WTC11 (cell line): ENCODE measurements at regions not wholly inside any gene's neighbourhood (a gene's known extent, or its start where the extent isn't known, plus 50 kb on each side); places are given as distances from the start of the nearest gene placed in this dataset.

Experiments used
- ATAC-seq: fragments of 200-7000 bp; cut with Tn5 transposase; 2 replicates; pipeline ENCODE4 v1.10.0; 2021; ENCODE audit warnings: mild to moderate bottlenecking, moderate library complexity
- CTCF ChIA-PET: fragments of 300-600 bp; sonication (Branson Sonifier 250); formaldehyde crosslinking; loops from one replicate; lab custom pipeline; 2021; ENCODE audit warnings: antibody characterized with exemption; lab: Charles Lee
- POLR2A ChIA-PET: fragments of 350-600 bp; sonication (Branson Sonifier 250); formaldehyde crosslinking; loops from one replicate; lab custom pipeline; 2021; ENCODE audit warnings: antibody characterized with exemption; lab: Charles Lee
- DNase-seq: peaks from one replicate; pipeline ENCODE4 v3.0.0; 2021; ENCODE audit warnings: low spot score
- H3K27ac Mint-ChIP-seq: 2 replicates; pipeline ENCODE4 v1.8.0; 2021; ENCODE audit warnings: mixed read lengths
- H3K27me3 Mint-ChIP-seq: 2 replicates; pipeline ENCODE4 v1.8.0; 2021; ENCODE audit warnings: low read depth, mild to moderate bottlenecking, moderate library complexity, mixed read lengths
- H3K36me3 Mint-ChIP-seq: 2 replicates; pipeline ENCODE4 v1.8.0; 2021; ENCODE audit warnings: mixed read lengths
- H3K4me1 Mint-ChIP-seq: 2 replicates; pipeline ENCODE4 v1.8.0; 2022; ENCODE audit warnings: mixed read lengths
- H3K4me3 Mint-ChIP-seq: 2 replicates; pipeline ENCODE4 v1.8.0; 2021; ENCODE audit warnings: mild to moderate bottlenecking, moderate library complexity, mixed read lengths
- H3K9me3 Mint-ChIP-seq: 2 replicates; pipeline ENCODE4 v1.8.0; 2021; ENCODE audit warnings: mixed read lengths
- AR ChIP-seq: fragments of 250-450 bp; sonication (Bioruptor Pico); IDR thresholded peaks from 2 replicates; pipeline ENCODE4 v1.9.0; 2021; ENCODE audit warnings: mild to moderate bottlenecking
- CBFB ChIP-seq: sonication (generic); formaldehyde crosslinking; IDR thresholded peaks from 2 replicates; pipeline ENCODE4 v1.8.1; 2022; ENCODE audit warnings: mild to moderate bottlenecking, low read depth, missing genetic modification reagents
- CDX4 ChIP-seq: fragments of 250-450 bp; sonication (Bioruptor Pico); IDR thresholded peaks from 2 replicates; pipeline ENCODE4 v1.9.0; 2021; ENCODE audit warnings: moderate library complexity, mild to moderate bottlenecking, inconsistent platforms, borderline replicate concordance
- E2F5 ChIP-seq: sonication (generic); formaldehyde crosslinking; IDR thresholded peaks from 2 replicates; pipeline ENCODE4 v1.8.1; 2022; ENCODE audit warnings: mild to moderate bottlenecking, moderate library complexity, missing genetic modification reagents
- GRHL2 ChIP-seq: fragments of 250-450 bp; sonication (Bioruptor Pico); IDR thresholded peaks from 2 replicates; pipeline ENCODE4 v1.8.0; 2022; ENCODE audit warnings: mild to moderate bottlenecking, moderate library complexity; ENCODE audit not compliant: insufficient replicate concordance, severe bottlenecking
- HMGXB4 ChIP-seq: sonication (generic); formaldehyde crosslinking; IDR thresholded peaks from 2 replicates; pipeline ENCODE4 v1.8.1; 2023; ENCODE audit warnings: mild to moderate bottlenecking, moderate library complexity, missing genetic modification reagents
- IRF2 ChIP-seq: sonication (generic); formaldehyde crosslinking; IDR thresholded peaks from 2 replicates; pipeline ENCODE4 v1.8.0; 2022; ENCODE audit warnings: low read depth, missing genetic modification reagents, borderline replicate concordance
- KAT7 ChIP-seq: sonication (generic); formaldehyde crosslinking; IDR thresholded peaks from 2 replicates; pipeline ENCODE4 v1.8.1; 2023; ENCODE audit warnings: missing genetic modification reagents, mild to moderate bottlenecking, borderline replicate concordance
- NFE2L1 ChIP-seq: sonication (generic); formaldehyde crosslinking; IDR thresholded peaks from 2 replicates; pipeline ENCODE4 v1.8.1; 2023; ENCODE audit warnings: missing genetic modification reagents
- NR1H2 ChIP-seq: sonication (generic); formaldehyde crosslinking; IDR thresholded peaks from 2 replicates; pipeline ENCODE4 v1.9.0; 2021; ENCODE audit warnings: mild to moderate bottlenecking, moderate library complexity, missing genetic modification reagents
- NR3C1 ChIP-seq: sonication (generic); formaldehyde crosslinking; conservative IDR thresholded peaks from 2 replicates; pipeline ENCODE4 v1.8.1; 2023; ENCODE audit warnings: low read depth, mild to moderate bottlenecking, missing genetic modification reagents
- RELA ChIP-seq: sonication (generic); formaldehyde crosslinking; IDR thresholded peaks from 2 replicates; pipeline ENCODE4 v1.8.1; 2022; ENCODE audit warnings: missing genetic modification reagents, mild to moderate bottlenecking, borderline replicate concordance
- SP1 ChIP-seq: sonication (generic); formaldehyde crosslinking; conservative IDR thresholded peaks from 2 replicates; pipeline ENCODE4 v1.8.1; 2022; ENCODE audit warnings: missing genetic modification reagents
- TP53 ChIP-seq: sonication (generic); formaldehyde crosslinking; IDR thresholded peaks from 2 replicates; pipeline ENCODE4 v1.8.1; 2023; ENCODE audit warnings: mild to moderate bottlenecking, missing genetic modification reagents
- USF1 ChIP-seq: sonication (generic); formaldehyde crosslinking; IDR thresholded peaks from 2 replicates; pipeline ENCODE4 v1.8.0; 2022; ENCODE audit warnings: mild to moderate bottlenecking, missing genetic modification reagents
- ZBTB21 ChIP-seq: sonication (generic); formaldehyde crosslinking; IDR thresholded peaks from 2 replicates; pipeline ENCODE4 v1.8.1; 2023; ENCODE audit warnings: mild to moderate bottlenecking, missing genetic modification reagents, borderline replicate concordance
- ZNF121 ChIP-seq: sonication (generic); formaldehyde crosslinking; IDR thresholded peaks from 2 replicates; pipeline ENCODE4 v1.8.0; 2023; ENCODE audit warnings: missing genetic modification reagents
- ZNF317 ChIP-seq: sonication (generic); formaldehyde crosslinking; IDR thresholded peaks from 2 replicates; pipeline ENCODE4 v1.8.1; 2023; ENCODE audit warnings: low read depth, mild to moderate bottlenecking, moderate library complexity, missing genetic modification reagents, borderline replicate concordance
- ZNF423 ChIP-seq: fragments of 250-450 bp; sonication (Bioruptor Pico); IDR thresholded peaks from 2 replicates; pipeline ENCODE4 v2.1.2; 2022; ENCODE audit warnings: mild to moderate bottlenecking, moderate library complexity
- ZNF425 ChIP-seq: fragments of 250-450 bp; sonication (Bioruptor Pico); conservative IDR thresholded peaks from 2 replicates; pipeline ENCODE4 v1.9.0; 2021; ENCODE audit warnings: mild to moderate bottlenecking
- ZSCAN18 ChIP-seq: fragments of 250-450 bp; sonication (Bioruptor Pico); IDR thresholded peaks from 2 replicates; pipeline ENCODE4 v2.1.2; 2022; ENCODE audit warnings: mild to moderate bottlenecking, moderate library complexity

GRCh38 chr6:135753196-135753595 lies 98.3 kb upstream of the PDE7B start (continued):
- TF ChIP-seq ZNF425 = no peak
- no peak for TF ChIP-seq IRF2 (CRISPR knock-in tag)

- ATAC-seq (peak; percentile 82), DNase-seq (peak; percentile 22)
- H3K27me3 Mint-ChIP-seq = no peaks in the 10 kb centered on the region
- POLR2A ChIA-PET = no interaction called here
- CTCF ChIA-PET = interaction anchor here (0.6 to 1.6 kb wide), 7 partner anchors 9 to 254 kb away, joined by 3 to 7 read pairs (median 3); no protein-coding TSS in a partner anchor
- peaks cover 27% of the 10 kb centered on the region for H3K9me3 Mint-ChIP-seq
- no peak overlapping the region for H3K27ac Mint-ChIP-seq
- H3K36me3 Mint-ChIP-seq = peaks cover 12% of the 10 kb centered on the region
- H3K4me3 Mint-ChIP-seq = no peak overlapping the region
- no peak for TF ChIP-seq GRHL2 (CRISPR knock-in tag)
- TF ChIP-seq CBFB = no peak
- TF ChIP-seq TP53 (CRISPR knock-in tag) = no peak
- no peak for TF ChIP-seq RELA (CRISPR knock-in tag)
- TF ChIP-seq ZNF425 = no peak
- TF ChIP-seq HMGXB4 = no peak
- no peak for TF ChIP-seq ZNF121 (CRISPR knock-in tag)
- TF ChIP-seq NFE2L1 = no peak
- TF ChIP-seq CDX4 (CRISPR knock-in tag) = no peak
- no peak for TF ChIP-seq NR1H2 (CRISPR knock-in tag)
- no peak for TF ChIP-seq NR3C1 (CRISPR knock-in tag)
- H3K4me1 Mint-ChIP-seq = no peaks in the 10 kb centered on the region
Observed at GRCh38 chr6:135759831-135760230, 91.7 kb upstream of the PDE7B start.

- POLR2A ChIA-PET = no interaction called here
- peaks cover 5% of the 10 kb centered on the region; the same call in 1 of the 2 replicates for H3K36me3 Mint-ChIP-seq
- H3K27me3 Mint-ChIP-seq = no peaks in the 10 kb centered on the region
- DNase-seq (no peak), ATAC-seq (no peak)
- CTCF ChIA-PET = no interaction called here
- H3K27ac Mint-ChIP-seq = no peak overlapping the region
- H3K4me1 Mint-ChIP-seq = no peaks in the 10 kb centered on the region
- H3K9me3 Mint-ChIP-seq = peaks cover 19% of the 10 kb centered on the region
- no peak overlapping the region for H3K4me3 Mint-ChIP-seq
- TF ChIP-seq ZNF317 (CRISPR knock-in tag) (no peak), ZBTB21 (CRISPR knock-in tag) (no peak), ZSCAN18 (no peak), ZNF423 (no peak), KAT7 (CRISPR knock-in tag) (no peak), GRHL2 (CRISPR knock-in tag) (no peak), SP1 (CRISPR knock-in tag) (no peak), E2F5 (CRISPR knock-in tag) (no peak), AR (no peak), USF1 (CRISPR knock-in tag) (no peak)
Observed at GRCh38 chr6:135774006-135774405, 77.5 kb upstream of the PDE7B start.
